CD14-positive monocyte (primary cell): ENCODE measurements at regions not wholly inside any gene's neighbourhood (a gene's known extent, or its start where the extent isn't known, plus 50 kb on each side); places are given as distances from the start of the nearest gene placed in this dataset.

Source experiments
- DNase-seq, 3 donors: peaks; one replicate each; pipeline ENCODE4 v3.0.0-alpha.2; 2011 to 2022
- H2AFZ ChIP-seq: 2 replicates; pipeline ENCODE4 v1.6.0; 2012; ENCODE audit warnings: mild to moderate bottlenecking, low read depth, low read length, inconsistent platforms; ENCODE audit not compliant: insufficient read depth, poor library complexity, severe bottlenecking
- H3K27ac ChIP-seq, 2 donors: 1 replicate in 1 of 2; 2 replicates in 1 of 2; pipeline ENCODE4 v1.5.1; 2012 to 2013; ENCODE audit warnings: low read length in 2 of 2, control low read depth in 1 of 2, inconsistent platforms in 1 of 2, low read depth in 1 of 2, mild to moderate bottlenecking in 1 of 2
- H3K27me3 ChIP-seq, 2 donors: one replicate each; pipeline versions ENCODE4 v1.6.0 to v1.6.1; 2011 to 2013; ENCODE audit warnings: low read length in 2 of 2; ENCODE audit not compliant: control insufficient read depth in 2 of 2, insufficient read depth in 2 of 2
- H3K36me3 ChIP-seq, 2 donors: replicated peaks in 1 of 2; 1 replicate in 1 of 2; 2 replicates in 1 of 2; pipeline versions ENCODE4 v1.5.1 to v1.6.1; 2012 to 2013; ENCODE audit warnings: low read length in 2 of 2, control low read depth in 1 of 2, inconsistent platforms in 1 of 2, mild to moderate bottlenecking in 1 of 2; ENCODE audit not compliant: insufficient read depth in 2 of 2, control insufficient read depth in 1 of 2
- H3K4me1 ChIP-seq, 2 donors: 1 replicate in 1 of 2; 2 replicates in 1 of 2; pipeline versions ENCODE4 v1.5.1 to v1.6.1; 2012 to 2013; ENCODE audit warnings: low read length in 2 of 2, control low read depth in 1 of 2, inconsistent platforms in 1 of 2, mild to moderate bottlenecking in 1 of 2, moderate library complexity in 1 of 2; ENCODE audit not compliant: insufficient read depth in 2 of 2, control insufficient read depth in 1 of 2
- H3K4me2 ChIP-seq: replicated peaks from 2 replicates; pipeline ENCODE3; 2012; ENCODE audit warnings: low read length, moderate library complexity, mild to moderate bottlenecking; ENCODE audit not compliant: poor library complexity, severe bottlenecking; ENCODE audit errors: extremely low read depth
- H3K4me3 ChIP-seq, 3 experiments: fragments of 200-600 bp in 1 of 3; sonication (generic) in 1 of 3; replicated peaks in 1 of 3; 1 replicate in 2 of 3; 2 replicates in 1 of 3; pipeline ENCODE4 v1.5.1; 2011 to 2013; ENCODE audit warnings: low read length in 3 of 3, mild to moderate bottlenecking in 3 of 3, control low read depth in 2 of 3, low read depth in 2 of 3, inconsistent platforms in 1 of 3, moderate library complexity in 1 of 3
- H3K79me2 ChIP-seq: 2 replicates; pipeline ENCODE4 v1.6.0; 2012; ENCODE audit warnings: mild to moderate bottlenecking, control low read depth, inconsistent platforms, low read length, moderate library complexity; ENCODE audit not compliant: insufficient read depth
- H3K9ac ChIP-seq: 2 replicates; pipeline ENCODE4 v1.6.0; 2017; ENCODE audit warnings: low read length, mild to moderate bottlenecking; ENCODE audit not compliant: insufficient read depth, poor library complexity, severe bottlenecking
- H3K9me3 ChIP-seq, 2 donors: replicated peaks in 1 of 2; 1 replicate in 1 of 2; 2 replicates in 1 of 2; pipeline versions ENCODE4 v1.5.1 to v1.6.1; 2012 to 2013; ENCODE audit warnings: low read length in 2 of 2, control low read depth in 1 of 2; ENCODE audit not compliant: control insufficient read depth in 1 of 2, insufficient read depth in 1 of 2
- H4K20me1 ChIP-seq: 2 replicates; pipeline ENCODE4 v1.6.0; 2012; ENCODE audit warnings: mild to moderate bottlenecking, low read length, control low read depth, moderate library complexity; ENCODE audit not compliant: insufficient read depth
- H3K27ac Mint-ChIP-seq, 7 donors: one replicate each; pipeline ENCODE4 v1.8.0; 2020; ENCODE audit warnings: mild to moderate bottlenecking in 7 of 7, mixed read lengths in 7 of 7, moderate library complexity in 6 of 7, inconsistent platforms in 2 of 7
- H3K27me3 Mint-ChIP-seq, 3 donors: one replicate each; pipeline ENCODE4 v1.8.0; 2021 to 2022; ENCODE audit warnings: low read depth in 3 of 3, mild to moderate bottlenecking in 3 of 3, mixed read lengths in 3 of 3, moderate library complexity in 3 of 3, inconsistent platforms in 1 of 3
- H3K36me3 Mint-ChIP-seq, 2 donors: one replicate each; pipeline ENCODE4 v1.8.0; 2020; ENCODE audit warnings: mixed read lengths in 2 of 2, inconsistent platforms in 1 of 2, mild to moderate bottlenecking in 1 of 2
- H3K4me1 Mint-ChIP-seq: one replicate; pipeline ENCODE4 v1.8.0; 2020; ENCODE audit warnings: mild to moderate bottlenecking, mixed read lengths
- H3K4me3 Mint-ChIP-seq, 2 donors: one replicate each; pipeline ENCODE4 v1.8.0; 2020; ENCODE audit warnings: mild to moderate bottlenecking in 2 of 2, mixed read lengths in 2 of 2, moderate library complexity in 1 of 2
- H3K9me3 Mint-ChIP-seq, 7 donors: one replicate each; pipeline ENCODE4 v1.8.0; 2020 to 2022; ENCODE audit warnings: mixed read lengths in 7 of 7, mild to moderate bottlenecking in 6 of 7, moderate library complexity in 6 of 7, inconsistent platforms in 2 of 7
- WGBS: methylation state at CpG from one replicate; pipeline ENCODE4 v1.1.5; 2013; ENCODE audit warnings: missing lambda C conversion rate; ENCODE audit not compliant: insufficient coverage; 5-methylcytosine and 5-hydroxymethylcytosine counted together
- intact Hi-C, 2 donors: fragments of 100-400 bp; cut with micrococcal nuclease; formaldehyde crosslinking; loops; one replicate each; pipeline versions ENCODE4 v1.15.0 to v1.15.1; 2023
- TF ChIP-seq, protein P1 (sequence below): fragments of 200-600 bp; IDR thresholded peaks from one replicate; pipeline ENCODE4 v1.8.0; 2022; ENCODE audit warnings: antibody characterized with exemption, mild to moderate bottlenecking

DNA sequence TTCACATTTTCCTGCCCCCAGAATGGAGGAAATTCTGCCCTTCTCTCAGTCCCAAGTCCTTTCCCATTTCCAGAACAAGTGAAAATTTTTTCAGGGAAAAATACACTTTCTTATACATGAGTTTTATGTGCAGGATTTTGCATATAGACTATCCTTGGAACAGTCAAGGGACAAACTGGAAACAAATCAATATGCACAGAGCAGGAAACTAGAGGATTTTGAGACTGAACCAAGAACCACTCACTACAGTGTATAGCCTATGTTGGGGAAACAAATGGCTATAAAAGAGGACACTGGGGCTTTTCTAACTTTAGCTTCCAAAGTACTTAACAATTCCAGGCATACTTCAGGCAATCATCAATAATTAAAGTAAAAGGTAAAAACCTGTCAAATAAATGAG is 1036.1 kb upstream of the ARRDC3 start:
- no peak for DNase-seq
- Histone ChIP-seq H3K9ac (no peak overlapping the region), H3K27me3 (no peaks in the 10 kb centered on the region), H2AFZ (no peak overlapping the region), H4K20me1 (no peaks in the 10 kb centered on the region), H3K4me2 (no peak overlapping the region), H3K36me3 (no peaks in the 10 kb centered on the region), H3K27ac (no peak overlapping the region), H3K4me3 (no peak overlapping the region), H3K9me3 (peaks cover 14 to 23% of the 10 kb centered on the region in 2 donors), H3K79me2 (no peaks in the 10 kb centered on the region), H3K4me1 (no peaks in the 10 kb centered on the region)
- H3K27me3 Mint-ChIP-seq, result no peaks in the 10 kb centered on the region
- H3K9me3 Mint-ChIP-seq, result peaks cover 0 to 16% (median 6%) of the 10 kb centered on the region in 7 donors
- intact Hi-C loops, result no loop called here
- H3K4me1 Mint-ChIP-seq, result no peaks in the 10 kb centered on the region
- no peaks in the 10 kb centered on the region for H3K36me3 Mint-ChIP-seq
- H3K4me3 Mint-ChIP-seq, result no peak overlapping the region
- TF ChIP-seq, protein P1, sequence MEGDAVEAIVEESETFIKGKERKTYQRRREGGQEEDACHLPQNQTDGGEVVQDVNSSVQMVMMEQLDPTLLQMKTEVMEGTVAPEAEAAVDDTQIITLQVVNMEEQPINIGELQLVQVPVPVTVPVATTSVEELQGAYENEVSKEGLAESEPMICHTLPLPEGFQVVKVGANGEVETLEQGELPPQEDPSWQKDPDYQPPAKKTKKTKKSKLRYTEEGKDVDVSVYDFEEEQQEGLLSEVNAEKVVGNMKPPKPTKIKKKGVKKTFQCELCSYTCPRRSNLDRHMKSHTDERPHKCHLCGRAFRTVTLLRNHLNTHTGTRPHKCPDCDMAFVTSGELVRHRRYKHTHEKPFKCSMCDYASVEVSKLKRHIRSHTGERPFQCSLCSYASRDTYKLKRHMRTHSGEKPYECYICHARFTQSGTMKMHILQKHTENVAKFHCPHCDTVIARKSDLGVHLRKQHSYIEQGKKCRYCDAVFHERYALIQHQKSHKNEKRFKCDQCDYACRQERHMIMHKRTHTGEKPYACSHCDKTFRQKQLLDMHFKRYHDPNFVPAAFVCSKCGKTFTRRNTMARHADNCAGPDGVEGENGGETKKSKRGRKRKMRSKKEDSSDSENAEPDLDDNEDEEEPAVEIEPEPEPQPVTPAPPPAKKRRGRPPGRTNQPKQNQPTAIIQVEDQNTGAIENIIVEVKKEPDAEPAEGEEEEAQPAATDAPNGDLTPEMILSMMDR, result no peak
- no peak overlapping the region for H3K27ac Mint-ChIP-seq

DNA sequence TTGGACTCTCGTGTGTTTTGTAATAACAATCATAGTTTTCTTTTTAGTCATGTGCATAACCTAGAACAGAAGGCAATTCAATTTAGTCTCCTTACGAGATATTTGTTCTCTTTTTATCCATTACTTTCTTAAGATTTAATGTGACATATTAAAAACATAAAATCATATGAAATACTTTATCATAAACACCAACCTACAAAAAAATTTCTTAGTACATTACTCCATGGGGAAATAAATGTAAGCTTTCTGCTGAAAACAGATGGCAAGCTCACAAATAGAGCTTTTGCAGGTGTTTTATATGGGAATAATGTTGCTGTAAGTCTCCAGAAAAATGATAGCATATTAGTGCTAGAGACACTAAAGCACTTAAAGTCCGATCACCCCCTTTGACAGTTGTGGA is 1035.2 kb upstream of the ARRDC3 start:
- no peaks in the 10 kb centered on the region for H3K4me1 ChIP-seq
- no peaks in the 10 kb centered on the region for H3K79me2 ChIP-seq
- H3K27me3 ChIP-seq, result no peaks in the 10 kb centered on the region
- H3K4me2 ChIP-seq, result no peak overlapping the region
- TF ChIP-seq, protein P1, result no peak
- no peak overlapping the region for H3K9ac ChIP-seq
- no peaks in the 10 kb centered on the region for H3K36me3 ChIP-seq
- Mint-ChIP-seq H3K4me1 (no peaks in the 10 kb centered on the region), H3K36me3 (no peaks in the 10 kb centered on the region), H3K4me3 (no peak overlapping the region), H3K27ac (no peak overlapping the region), H3K27me3 (peaks cover 0 to 1% (median 0%) of the 10 kb centered on the region in 3 donors), H3K9me3 (peaks cover 0 to 16% (median 6%) of the 10 kb centered on the region in 7 donors)
- H3K4me3 ChIP-seq, result no peak overlapping the region
- no peaks in the 10 kb centered on the region for H4K20me1 ChIP-seq
- no peak overlapping the region for H3K27ac ChIP-seq
- no peak for DNase-seq
- intact Hi-C loops, result no loop called here
- peaks cover 14 to 23% of the 10 kb centered on the region in 2 donors for H3K9me3 ChIP-seq
- H2AFZ ChIP-seq, result no peak overlapping the region
- 100% methylated on average over 1 of the region's 3 CpGs for WGBS
